H1 (cell line): ENCODE measurements at regions not wholly inside any gene's neighbourhood (a gene's known extent, or its start where the extent isn't known, plus 50 kb on each side); places are given as distances from the start of the nearest gene placed in this dataset.

ENCODE experiments used
- BRCA1 ChIP-seq: IDR thresholded peaks from 2 replicates; pipeline ENCODE4 v1.6.1; 2012; ENCODE audit warnings: low read depth, low read length, improper control_type of control experiment
- CTCF ChIP-seq, 3 experiments: IDR thresholded peaks; 1 replicate in 2 of 3; 2 replicates in 1 of 3; pipeline versions ENCODE4 v1.5.1 to v1.6.1; 2011; ENCODE audit warnings: low read length in 3 of 3, mild to moderate bottlenecking in 3 of 3, inconsistent platforms in 2 of 3, low read depth in 1 of 3, moderate library complexity in 1 of 3; ENCODE audit not compliant: insufficient read depth in 1 of 3; ENCODE audit errors: control extremely low read depth in 1 of 3
- POLR2AphosphoS5 ChIP-seq: IDR thresholded peaks from 2 replicates; pipeline ENCODE4 v1.6.1; 2011; ENCODE audit warnings: low read depth, low read length
- SP4 ChIP-seq: IDR thresholded peaks from 2 replicates; pipeline ENCODE4 v1.6.1; 2012; ENCODE audit warnings: low read length, inconsistent platforms
- SRF ChIP-seq: IDR thresholded peaks from 2 replicates; pipeline ENCODE4 v1.6.1; 2011; ENCODE audit warnings: mild to moderate bottlenecking, low read depth, low read length, moderate library complexity

GRCh38 chr20:50277064-50277415 lies 86.4 kb downstream of the CEBPB start:
- TF ChIP-seq BRCA1 (no peak), POLR2AphosphoS5 (no peak), CTCF (IDR thresholded peaks at IDR 0.05; ENCODE audit: control extremely low read depth in 1 of 3, insufficient read depth in 1 of 3, low read depth in 1 of 3, low read length in 3 of 3) (no peak), SP4 (no peak), SRF (no peak)
